ENCODE measurements at regions not wholly inside any gene's neighbourhood (a gene's known extent, or its start where the extent isn't known, plus 50 kb on each side); places are given as distances from the start of the nearest gene placed in this dataset.

DNA sequence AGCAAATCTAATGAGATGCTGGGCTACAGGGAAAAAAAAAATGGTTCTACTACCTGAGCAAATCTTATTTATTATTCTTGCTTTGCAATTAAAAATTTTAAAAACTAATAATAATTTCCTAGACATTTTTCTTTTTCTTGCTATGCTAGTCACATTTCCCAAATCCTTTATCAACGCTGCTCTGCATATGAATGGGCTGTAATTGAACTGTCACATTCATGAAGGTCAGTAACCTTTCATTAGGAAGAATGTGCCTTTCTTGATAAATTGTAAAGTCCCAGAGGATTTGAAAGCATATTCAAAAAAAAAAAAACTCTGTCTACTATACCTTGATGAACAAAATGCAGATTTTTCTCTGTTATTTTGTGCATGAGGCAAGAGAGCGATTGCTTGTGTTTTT is 538.7 kb upstream of the ID4 start:
- CTCF ChIA-PET (ENCODE audit: low intra/inter-chr PET ratio): no interaction called here
- in situ Hi-C loops (cut with MboI): no loop called here

More for the DNA sequence above, 538.7 kb upstream of the ID4 start:
- H3K27me3 ChIP-seq (ENCODE audit: control insufficient read depth in 2 of 2, insufficient read depth in 2 of 2, low read length in 2 of 2): no peaks in the 10 kb centered on the region
- ATAC-seq (no peak), DNase-seq (ENCODE audit: extremely low read depth in 1 of 4, low spot score in 3 of 4) (no peak), FAIRE-seq (no peak)
- H3K79me2 ChIP-seq (ENCODE audit: control insufficient read depth, insufficient read depth, low read length): no peaks in the 10 kb centered on the region
- no peak overlapping the region for H3K4me3 ChIP-seq
- no peaks in the 10 kb centered on the region for H3K9me1 ChIP-seq (ENCODE audit: control insufficient read depth, insufficient read depth, low read length)
- TF ChIP-seq TCF7 (IDR thresholded peaks at IDR 0.05; ENCODE audit: borderline replicate concordance) (no peak), MTA3 (IDR thresholded peaks at IDR 0.05; ENCODE audit: borderline replicate concordance) (no peak), BRD4 (IDR thresholded peaks at IDR 0.05) (no peak), ZNF41 (CRISPR knock-in tag; conservative IDR thresholded peaks at IDR 0.05) (no peak), POLR2G (IDR thresholded peaks at IDR 0.05; ENCODE audit: low read depth, low read length) (no peak), PRMT5 (CRISPR knock-in tag; IDR thresholded peaks at IDR 0.05) (no peak), U2AF1 (optimal IDR thresholded peaks at IDR 0.05; ENCODE audit: low read depth, low read length) (no peak), ELF2 (CRISPR knock-in tag; IDR thresholded peaks at IDR 0.05) (no peak), KDM5B (IDR thresholded peaks at IDR 0.05; ENCODE audit: insufficient replicate concordance, low read depth, low read length) (no peak)
- TF ChIP-seq, protein P1, sequence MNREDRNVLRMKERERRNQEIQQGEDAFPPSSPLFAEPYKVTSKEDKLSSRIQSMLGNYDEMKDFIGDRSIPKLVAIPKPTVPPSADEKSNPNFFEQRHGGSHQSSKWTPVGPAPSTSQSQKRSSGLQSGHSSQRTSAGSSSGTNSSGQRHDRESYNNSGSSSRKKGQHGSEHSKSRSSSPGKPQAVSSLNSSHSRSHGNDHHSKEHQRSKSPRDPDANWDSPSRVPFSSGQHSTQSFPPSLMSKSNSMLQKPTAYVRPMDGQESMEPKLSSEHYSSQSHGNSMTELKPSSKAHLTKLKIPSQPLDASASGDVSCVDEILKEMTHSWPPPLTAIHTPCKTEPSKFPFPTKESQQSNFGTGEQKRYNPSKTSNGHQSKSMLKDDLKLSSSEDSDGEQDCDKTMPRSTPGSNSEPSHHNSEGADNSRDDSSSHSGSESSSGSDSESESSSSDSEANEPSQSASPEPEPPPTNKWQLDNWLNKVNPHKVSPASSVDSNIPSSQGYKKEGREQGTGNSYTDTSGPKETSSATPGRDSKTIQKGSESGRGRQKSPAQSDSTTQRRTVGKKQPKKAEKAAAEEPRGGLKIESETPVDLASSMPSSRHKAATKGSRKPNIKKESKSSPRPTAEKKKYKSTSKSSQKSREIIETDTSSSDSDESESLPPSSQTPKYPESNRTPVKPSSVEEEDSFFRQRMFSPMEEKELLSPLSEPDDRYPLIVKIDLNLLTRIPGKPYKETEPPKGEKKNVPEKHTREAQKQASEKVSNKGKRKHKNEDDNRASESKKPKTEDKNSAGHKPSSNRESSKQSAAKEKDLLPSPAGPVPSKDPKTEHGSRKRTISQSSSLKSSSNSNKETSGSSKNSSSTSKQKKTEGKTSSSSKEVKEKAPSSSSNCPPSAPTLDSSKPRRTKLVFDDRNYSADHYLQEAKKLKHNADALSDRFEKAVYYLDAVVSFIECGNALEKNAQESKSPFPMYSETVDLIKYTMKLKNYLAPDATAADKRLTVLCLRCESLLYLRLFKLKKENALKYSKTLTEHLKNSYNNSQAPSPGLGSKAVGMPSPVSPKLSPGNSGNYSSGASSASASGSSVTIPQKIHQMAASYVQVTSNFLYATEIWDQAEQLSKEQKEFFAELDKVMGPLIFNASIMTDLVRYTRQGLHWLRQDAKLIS (CRISPR knock-in tag; IDR thresholded peaks at IDR 0.05): no peak
- H3K4me1 ChIP-seq (replicated peaks in 1 of 2; ENCODE audit: control insufficient read depth in 2 of 2, insufficient read depth in 2 of 2, low read length in 2 of 2): no peaks in the 10 kb centered on the region
- H3K9me3 ChIP-seq (replicated peaks; ENCODE audit: control insufficient read depth, insufficient read depth, low read depth, low read length): no peaks in the 10 kb centered on the region; the same call in 1 of the 2 replicates
- no peak overlapping the region for H3K9ac ChIP-seq (ENCODE audit: insufficient read depth in 1 of 2, low read depth in 2 of 2, low read length in 2 of 2)
- H2AFZ ChIP-seq (ENCODE audit: low read depth, low read length): no peak overlapping the region
- POLR2A ChIA-PET: no interaction called here
- intact Hi-C loops (cut with micrococcal nuclease): no loop called here
- 3% methylated on average over 2 of the region's 2 CpGs for WGBS (ENCODE audit: insufficient coverage, low coverage, missing lambda C conversion rate)
- BruUV-seq (replicated peaks): no TSS peak
- no peaks in the 10 kb centered on the region for H4K20me1 ChIP-seq (replicated peaks; ENCODE audit: control insufficient read depth, insufficient read depth, low read length)
- H3K27ac ChIP-seq (ENCODE audit: extremely low read depth, low read depth, low read length): no peak overlapping the region
- no peaks in the 10 kb centered on the region for H3K36me3 ChIP-seq (ENCODE audit: control insufficient read depth, insufficient read depth, low read length)
- no peak overlapping the region for H3K4me2 ChIP-seq (ENCODE audit: insufficient read depth, low read length)
